ENCODE measurements at regions not wholly inside any gene's neighbourhood (a gene's known extent, or its start where the extent isn't known, plus 50 kb on each side); places are given as distances from the start of the nearest gene placed in this dataset.

GRCh38 chr14:101200650-101201516 is 297.4 kb upstream of the RTL1 start:
- peaks cover 18% of the 10 kb centered on the region for H3K9me3 Mint-ChIP-seq (ENCODE audit: low read depth)
- H3K4me1 Mint-ChIP-seq (ENCODE audit: low read depth): no peaks in the 10 kb centered on the region
- peaks cover 2% of the 10 kb centered on the region for H3K36me3 Mint-ChIP-seq (ENCODE audit: insufficient read depth)
- DNase-seq (ENCODE audit: low spot score, unreplicated experiment): no peak
- H3K27me3 Mint-ChIP-seq: no peaks in the 10 kb centered on the region
- no peak overlapping the region for H3K4me3 Mint-ChIP-seq (ENCODE audit: low read depth)
- TF ChIP-seq CTCF (IDR thresholded peaks at IDR 0.05; ENCODE audit: unreplicated experiment): no peak
- H3K27ac Mint-ChIP-seq: no peak overlapping the region

GRCh38 chr14:101201535-101202151 is 298.1 kb upstream of the RTL1 start:
- H3K4me3 Mint-ChIP-seq (ENCODE audit: low read depth): no peak overlapping the region
- H3K36me3 Mint-ChIP-seq (ENCODE audit: insufficient read depth): peaks cover 4% of the 10 kb centered on the region
- H3K9me3 Mint-ChIP-seq (ENCODE audit: low read depth): peaks cover 24% of the 10 kb centered on the region
- DNase-seq (ENCODE audit: low spot score, unreplicated experiment): no peak
- no peaks in the 10 kb centered on the region for H3K4me1 Mint-ChIP-seq (ENCODE audit: low read depth)
- no peak overlapping the region for H3K27ac Mint-ChIP-seq
- H3K27me3 Mint-ChIP-seq: no peaks in the 10 kb centered on the region
- no peak for TF ChIP-seq CTCF (IDR thresholded peaks at IDR 0.05; ENCODE audit: unreplicated experiment)

- Mint-ChIP-seq H3K27ac (no peak overlapping the region), H3K4me3 (ENCODE audit: low read depth) (no peak overlapping the region), H3K36me3 (ENCODE audit: insufficient read depth) (peaks cover 4% of the 10 kb centered on the region), H3K9me3 (ENCODE audit: low read depth) (peaks cover 30% of the 10 kb centered on the region), H3K4me1 (ENCODE audit: low read depth) (no peaks in the 10 kb centered on the region), H3K27me3 (no peaks in the 10 kb centered on the region)
- DNase-seq (ENCODE audit: low spot score, unreplicated experiment): peak; percentile 7
- TF ChIP-seq CTCF (IDR thresholded peaks at IDR 0.05; ENCODE audit: unreplicated experiment): no peak
These were observed 299.3 kb upstream of the RTL1 start for GRCh38 chr14:101202627-101203404.

- H3K36me3 Mint-ChIP-seq (ENCODE audit: insufficient read depth): peaks cover 4% of the 10 kb centered on the region
- no peak overlapping the region for H3K27ac Mint-ChIP-seq
- no peak for TF ChIP-seq CTCF (IDR thresholded peaks at IDR 0.05; ENCODE audit: unreplicated experiment)
- H3K4me1 Mint-ChIP-seq (ENCODE audit: low read depth): no peaks in the 10 kb centered on the region
- H3K9me3 Mint-ChIP-seq (ENCODE audit: low read depth): peaks cover 51% of the 10 kb centered on the region
- no peak for DNase-seq (ENCODE audit: low spot score, unreplicated experiment)
- no peak overlapping the region for H3K4me3 Mint-ChIP-seq (ENCODE audit: low read depth)
- H3K27me3 Mint-ChIP-seq: no peaks in the 10 kb centered on the region
These were observed 303.0 kb upstream of the RTL1 start for GRCh38 chr14:101206556-101206955.

- Mint-ChIP-seq H3K4me1 (ENCODE audit: low read depth) (no peaks in the 10 kb centered on the region), H3K36me3 (ENCODE audit: insufficient read depth) (peaks cover 4% of the 10 kb centered on the region), H3K9me3 (ENCODE audit: low read depth) (peaks cover 53% of the 10 kb centered on the region), H3K27ac (no peak overlapping the region), H3K27me3 (no peaks in the 10 kb centered on the region), H3K4me3 (ENCODE audit: low read depth) (no peak overlapping the region)
- no peak for TF ChIP-seq CTCF (IDR thresholded peaks at IDR 0.05; ENCODE audit: unreplicated experiment)
- no peak for DNase-seq (ENCODE audit: low spot score, unreplicated experiment)
These were observed 303.5 kb upstream of the RTL1 start for GRCh38 chr14:101207041-101207440.

Measured in progenitor cell of endocrine pancreas (in vitro differentiated cells).